ENCODE measurements at regions not wholly inside any gene's neighbourhood (a gene's known extent, or its start where the extent isn't known, plus 50 kb on each side); places are given as distances from the start of the nearest gene placed in this dataset.

- TF ChIP-seq CTCF (conservative IDR thresholded peaks at IDR 0.05) (no peak), ZFX (IDR thresholded peaks at IDR 0.05) (no peak)
These were observed 316.8 kb downstream of the TFAP2C start for GRCh38 chr20:56945901-56946300.
